ENCODE measurements at regions not wholly inside any gene's neighbourhood (a gene's known extent, or its start where the extent isn't known, plus 50 kb on each side); places are given as distances from the start of the nearest gene placed in this dataset.

DNA sequence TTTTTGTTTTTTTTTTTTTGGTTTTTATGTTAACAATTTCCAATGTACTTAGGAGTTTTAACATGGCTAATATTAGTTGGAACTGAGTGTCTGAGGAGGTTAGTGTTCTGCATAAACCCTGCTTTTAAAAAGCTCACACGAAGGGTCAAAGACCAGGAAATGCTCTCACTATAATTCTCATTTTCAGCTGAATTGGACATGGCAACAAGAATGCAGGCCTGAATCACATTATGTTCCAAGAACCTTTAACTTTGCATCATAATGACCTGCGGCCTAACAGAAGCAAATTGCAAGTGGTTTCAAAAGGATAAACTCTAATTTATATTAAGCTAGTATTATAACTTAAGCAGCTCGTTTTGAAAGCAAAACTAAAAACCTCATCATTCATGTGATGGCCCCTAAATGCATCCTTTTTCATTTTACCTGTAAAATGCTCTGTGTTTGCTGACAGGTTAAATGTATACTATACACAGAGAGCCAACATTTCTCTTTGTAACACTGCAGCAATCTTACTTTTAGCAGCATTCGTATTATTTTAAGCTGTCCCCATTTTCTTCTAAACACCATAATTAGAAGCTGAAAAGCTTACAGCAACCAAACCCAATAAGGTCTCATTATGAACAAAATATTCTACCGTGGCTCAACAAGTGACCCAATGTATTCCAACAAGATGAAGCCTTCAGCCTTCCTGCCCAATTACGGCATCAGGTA is 242.8 kb upstream of the SP4 start:
- Histone ChIP-seq H3K27me3 (no peaks in the 10 kb centered on the region), H3F3A (ENCODE audit: low read depth) (no peaks in the 10 kb centered on the region), H3K9me3 (ENCODE audit: low read depth) (no peaks in the 10 kb centered on the region), H3K4me1 (peaks cover 27% of the 10 kb centered on the region), H3K9ac (no peak overlapping the region), H3K36me3 (no peaks in the 10 kb centered on the region), H3K27ac (no peak overlapping the region), H2AFZ (replicated peaks) (peak overlapping the region; percentile 73), H3K79me2 (ENCODE audit: low read depth) (no peaks in the 10 kb centered on the region), H3K4me2 (peak overlapping the region; percentile 11), H3K4me3 (no peak overlapping the region), H4K20me1 (ENCODE audit: low read depth) (no peaks in the 10 kb centered on the region)
- peaks cover 27% of the 10 kb centered on the region for H3K4me1 Mint-ChIP-seq
- H3K27ac Mint-ChIP-seq, result peak overlapping the region; percentile 17
- H3K36me3 Mint-ChIP-seq, result no peaks in the 10 kb centered on the region
- peaks cover 8% of the 10 kb centered on the region for H3K9me3 Mint-ChIP-seq
- no peak overlapping the region for H3K4me3 Mint-ChIP-seq
- DNase-seq (ENCODE audit: low spot score), result no peak
- peaks cover 3% of the 10 kb centered on the region for H3K27me3 Mint-ChIP-seq (ENCODE audit: insufficient read depth, low read depth)
- TF ChIP-seq EZH2 (IDR thresholded peaks at IDR 0.05) (no peak), EZH2phosphoT487 (IDR thresholded peaks at IDR 0.05) (no peak)

DNA sequence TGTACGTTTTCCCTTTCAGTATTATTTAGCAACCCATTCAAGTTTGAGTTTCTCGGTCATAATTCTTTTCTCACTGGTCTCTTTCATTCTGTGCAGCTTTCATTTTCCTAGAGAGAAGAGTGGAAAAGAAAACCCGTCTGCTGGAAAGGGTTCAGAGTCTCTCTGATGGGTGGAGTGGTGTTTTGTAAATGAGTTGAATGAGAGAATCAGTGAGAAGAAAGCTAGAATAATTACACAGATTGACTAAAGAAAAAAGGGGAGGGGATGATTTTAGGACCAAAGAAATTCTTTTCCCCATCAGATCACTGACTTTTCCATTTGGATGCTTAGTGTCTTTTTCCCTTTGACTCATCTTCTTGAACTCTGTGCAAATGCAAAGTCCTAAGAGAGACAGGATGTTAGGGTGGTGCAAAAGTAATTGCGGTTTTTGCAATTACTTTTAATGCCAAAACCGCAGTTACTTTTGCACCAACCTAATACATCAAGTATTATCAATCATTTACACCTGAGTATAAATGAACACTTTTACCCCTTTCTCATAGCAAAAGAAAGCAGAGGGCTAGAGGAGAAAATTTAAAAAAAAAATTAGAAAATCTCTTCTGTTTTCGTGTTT is 242.1 kb upstream of the SP4 start:
- Histone ChIP-seq H3K4me2 (peak overlapping the region; percentile 11), H3K9me3 (ENCODE audit: low read depth) (no peaks in the 10 kb centered on the region), H3K79me2 (ENCODE audit: low read depth) (no peaks in the 10 kb centered on the region), H3K4me1 (peaks cover 27% of the 10 kb centered on the region), H3K27ac (no peak overlapping the region), H4K20me1 (ENCODE audit: low read depth) (no peaks in the 10 kb centered on the region), H3K4me3 (no peak overlapping the region), H3F3A (ENCODE audit: low read depth) (no peaks in the 10 kb centered on the region), H3K27me3 (no peaks in the 10 kb centered on the region), H3K9ac (no peak overlapping the region), H2AFZ (replicated peaks) (no peak overlapping the region), H3K36me3 (no peaks in the 10 kb centered on the region)
- peak overlapping the region; percentile 17 for H3K27ac Mint-ChIP-seq
- H3K4me1 Mint-ChIP-seq, result peaks cover 27% of the 10 kb centered on the region
- DNase-seq (ENCODE audit: low spot score), result no peak
- H3K36me3 Mint-ChIP-seq, result no peaks in the 10 kb centered on the region
- peaks cover 3% of the 10 kb centered on the region for H3K27me3 Mint-ChIP-seq (ENCODE audit: insufficient read depth, low read depth)
- H3K9me3 Mint-ChIP-seq, result peaks cover 8% of the 10 kb centered on the region
- H3K4me3 Mint-ChIP-seq, result no peak overlapping the region
- TF ChIP-seq EZH2phosphoT487 (IDR thresholded peaks at IDR 0.05) (no peak), EZH2 (IDR thresholded peaks at IDR 0.05) (no peak)
- TF ChIP-seq, protein P1, sequence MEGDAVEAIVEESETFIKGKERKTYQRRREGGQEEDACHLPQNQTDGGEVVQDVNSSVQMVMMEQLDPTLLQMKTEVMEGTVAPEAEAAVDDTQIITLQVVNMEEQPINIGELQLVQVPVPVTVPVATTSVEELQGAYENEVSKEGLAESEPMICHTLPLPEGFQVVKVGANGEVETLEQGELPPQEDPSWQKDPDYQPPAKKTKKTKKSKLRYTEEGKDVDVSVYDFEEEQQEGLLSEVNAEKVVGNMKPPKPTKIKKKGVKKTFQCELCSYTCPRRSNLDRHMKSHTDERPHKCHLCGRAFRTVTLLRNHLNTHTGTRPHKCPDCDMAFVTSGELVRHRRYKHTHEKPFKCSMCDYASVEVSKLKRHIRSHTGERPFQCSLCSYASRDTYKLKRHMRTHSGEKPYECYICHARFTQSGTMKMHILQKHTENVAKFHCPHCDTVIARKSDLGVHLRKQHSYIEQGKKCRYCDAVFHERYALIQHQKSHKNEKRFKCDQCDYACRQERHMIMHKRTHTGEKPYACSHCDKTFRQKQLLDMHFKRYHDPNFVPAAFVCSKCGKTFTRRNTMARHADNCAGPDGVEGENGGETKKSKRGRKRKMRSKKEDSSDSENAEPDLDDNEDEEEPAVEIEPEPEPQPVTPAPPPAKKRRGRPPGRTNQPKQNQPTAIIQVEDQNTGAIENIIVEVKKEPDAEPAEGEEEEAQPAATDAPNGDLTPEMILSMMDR (IDR thresholded peaks at IDR 0.05), result no peak

DNA sequence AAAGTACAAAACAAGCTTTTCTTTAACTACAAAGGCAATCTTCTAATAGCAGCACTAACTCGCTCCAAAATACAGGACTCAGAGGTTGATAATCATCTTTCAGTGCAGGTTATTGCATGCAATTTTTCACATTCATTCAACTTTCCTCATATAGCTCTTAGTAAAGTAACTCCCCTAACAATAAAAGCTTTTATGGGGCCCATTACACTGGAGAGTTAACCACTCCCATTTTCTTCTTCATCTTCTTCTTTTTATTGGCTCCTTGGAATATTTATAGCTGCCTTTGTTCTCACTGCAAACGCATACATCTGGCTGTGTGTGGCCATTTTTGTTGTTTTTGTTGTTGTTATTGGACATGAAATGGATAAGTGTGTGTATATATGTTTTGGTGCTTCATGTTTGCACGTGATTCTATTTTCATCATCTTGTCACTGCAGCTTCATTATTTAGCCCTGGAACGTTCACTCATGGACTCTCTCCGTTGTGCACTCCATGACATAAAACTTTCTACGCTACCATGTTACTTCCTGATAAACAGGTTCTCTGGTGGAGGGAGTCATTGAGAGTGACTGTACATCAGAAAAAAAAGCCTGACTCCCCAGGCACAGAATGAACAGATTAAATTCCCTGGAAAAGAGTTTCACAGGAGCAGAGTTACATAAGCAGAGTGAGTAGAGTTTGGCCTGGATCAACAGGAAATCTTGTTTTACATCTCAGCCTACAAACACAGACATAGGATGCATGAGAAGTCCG is 236.4 kb upstream of the SP4 start:
- peaks cover 14% of the 10 kb centered on the region for H3K4me1 ChIP-seq
- Mint-ChIP-seq H3K27me3 (ENCODE audit: insufficient read depth, low read depth) (peaks cover 3% of the 10 kb centered on the region), H3K9me3 (no peaks in the 10 kb centered on the region), H3K36me3 (no peaks in the 10 kb centered on the region), H3K4me3 (no peak overlapping the region), H3K4me1 (peaks cover 4% of the 10 kb centered on the region), H3K27ac (no peak overlapping the region)
- H3K36me3 ChIP-seq, result no peaks in the 10 kb centered on the region
- H3F3A ChIP-seq (ENCODE audit: low read depth), result no peaks in the 10 kb centered on the region
- no peak for DNase-seq (ENCODE audit: low spot score)
- H3K27me3 ChIP-seq, result no peaks in the 10 kb centered on the region
- TF ChIP-seq, protein P1 (IDR thresholded peaks at IDR 0.05), result no peak
- TF ChIP-seq EZH2phosphoT487 (IDR thresholded peaks at IDR 0.05), result no peak
- TF ChIP-seq EZH2 (IDR thresholded peaks at IDR 0.05), result no peak
- no peak overlapping the region for H3K9ac ChIP-seq
- H3K79me2 ChIP-seq (ENCODE audit: low read depth), result no peaks in the 10 kb centered on the region
- no peaks in the 10 kb centered on the region for H4K20me1 ChIP-seq (ENCODE audit: low read depth)
- no peak overlapping the region for H3K27ac ChIP-seq
- no peak overlapping the region for H3K4me3 ChIP-seq
- H3K4me2 ChIP-seq, result no peak overlapping the region
- H2AFZ ChIP-seq (replicated peaks), result no peak overlapping the region
- H3K9me3 ChIP-seq (ENCODE audit: low read depth), result no peaks in the 10 kb centered on the region

Measured in neural progenitor cell (in vitro differentiated cells).